ENCODE measurements at regions not wholly inside any gene's neighbourhood (a gene's known extent, or its start where the extent isn't known, plus 50 kb on each side); places are given as distances from the start of the nearest gene placed in this dataset.
A peak's percentile ranks its signal among the peaks of the same experiment; 100 is the strongest.

GRCh38 chr18:51655327-51655698 is 457.8 kb upstream of the MEX3C start:
- peak overlapping the region; percentile 29 to 56; a peak in 2 of 4 replicates for H3K4me2 ChIP-seq (ENCODE audit: insufficient read depth in 1 of 2, low read depth in 2 of 2, low read length in 2 of 2)
- H3K18ac ChIP-seq (ENCODE audit: extremely low read depth, low read length): peak overlapping the region; percentile 98
- no peak overlapping the region for H4K8ac ChIP-seq (ENCODE audit: extremely low read depth, insufficient read depth, low read length)
- H3K23me2 ChIP-seq (ENCODE audit: low read depth, low read length): no peaks in the 10 kb centered on the region
- peak overlapping the region; percentile 66 for H2BK120ac ChIP-seq (replicated peaks; ENCODE audit: low read depth, low read length)
- peak overlapping the region; percentile 89 for H2BK20ac ChIP-seq (ENCODE audit: low read length)
- H3K27ac ChIP-seq (ENCODE audit: low read depth, low read length): peak overlapping the region; percentile 30; the same call in 1 of the 2 replicates
- H4K91ac ChIP-seq (replicated peaks; ENCODE audit: insufficient read length, low read length): peak overlapping the region; percentile 44
- ChIA-PET CTCF (ENCODE audit: partially characterized antibody) (no interaction called here), POLR2A (ENCODE audit: partially characterized antibody) (no interaction called here)
- H3K79me2 ChIP-seq (ENCODE audit: control insufficient read depth in 1 of 2, insufficient read depth in 2 of 2, low read length in 2 of 2): no peaks in the 10 kb centered on the region
- peak overlapping the region; percentile 55; the same call in 1 of the 2 replicates for H2BK15ac ChIP-seq (ENCODE audit: low read length)
- H3K9ac ChIP-seq (replicated peaks in 1 of 4; ENCODE audit: extremely low read depth in 1 of 4, low read depth in 3 of 4, low read length in 3 of 4): no peak overlapping the region; a peak in 2 of 7 replicates
- H4K20me1 ChIP-seq (replicated peaks in 1 of 2; ENCODE audit: control insufficient read depth in 1 of 2, insufficient read depth in 2 of 2, low read length in 2 of 2): no peaks in the 10 kb centered on the region
- no peak overlapping the region for H4K5ac ChIP-seq (ENCODE audit: insufficient read length, low read depth, low read length)
- H2AK5ac ChIP-seq (ENCODE audit: low read depth, low read length): no peak overlapping the region
- no peak overlapping the region for H3K4me3 ChIP-seq (ENCODE audit: extremely low read depth in 1 of 4, insufficient read depth in 2 of 4, low read depth in 3 of 4, low read length in 4 of 4)
- H2BK12ac ChIP-seq (ENCODE audit: low read depth, low read length): peak overlapping the region; percentile 85; the same call in 1 of the 2 replicates
- H2BK5ac ChIP-seq (ENCODE audit: low read depth, low read length): peak overlapping the region; percentile 94; the same call in 1 of the 2 replicates
- no peaks in the 10 kb centered on the region for H3K36me3 ChIP-seq (ENCODE audit: control insufficient read depth in 2 of 4, insufficient read depth in 4 of 4, low read length in 3 of 4)
- peak; percentile 45 for FAIRE-seq
- no peak overlapping the region for H3K14ac ChIP-seq (ENCODE audit: insufficient read length)
- H3K79me1 ChIP-seq (ENCODE audit: low read depth, low read length): no peaks in the 10 kb centered on the region
- H3K56ac ChIP-seq (replicated peaks; ENCODE audit: insufficient read length, low read depth, low read length): no peak overlapping the region
- peaks cover 4 to 16% (median 12%) of the 10 kb centered on the region in 4 experiments for H3K4me1 ChIP-seq (replicated peaks in 1 of 4; ENCODE audit: control insufficient read depth in 3 of 4, insufficient read depth in 4 of 4, low read length in 3 of 4)
- H3K4ac ChIP-seq (replicated peaks; ENCODE audit: insufficient read length, low read depth, low read length): no peak overlapping the region
- no peak for DNase-seq (ENCODE audit: low read depth in 1 of 2, low spot score in 2 of 2)
- no peaks in the 10 kb centered on the region; a peak in 2 of 7 replicates for H3K27me3 ChIP-seq (replicated peaks in 1 of 4; ENCODE audit: control insufficient read depth in 3 of 4, extremely low read depth in 1 of 4, insufficient read depth in 3 of 4, low read length in 3 of 4)
- no peak overlapping the region for H3K23ac ChIP-seq (ENCODE audit: insufficient read length)
- H2AFZ ChIP-seq (ENCODE audit: low read length): peak overlapping the region; percentile 78
- H3K9me3 ChIP-seq (ENCODE audit: insufficient read depth in 2 of 2, low read depth in 1 of 2, low read length in 1 of 2): no peaks in the 10 kb centered on the region
- WGBS, 2 experiments (ENCODE audit: extremely low coverage in 1 of 2, insufficient coverage in 1 of 2, insufficient read length in 1 of 2, insufficient replicate concordance in 2 of 2, low coverage in 1 of 2, low lambda C conversion rate in 2 of 2, missing lambda C conversion rate in 1 of 2): 80% methylated on average over 2 of the region's 2 CpGs; no CpG with 5 or more reads in 1 of the 2 experiments
- TF ChIP-seq EZH2 (IDR thresholded peaks at IDR 0.05; ENCODE audit: low read depth, low read length, severe bottlenecking) (no peak), KDM5A (IDR thresholded peaks at IDR 0.05; ENCODE audit: low read length) (no peak), TBP (IDR thresholded peaks at IDR 0.05; ENCODE audit: low read depth, low read length) (no peak), EGR1 (IDR thresholded peaks at IDR 0.05; ENCODE audit: borderline replicate concordance, low read depth, low read length) (no peak), SRF (IDR thresholded peaks at IDR 0.05; ENCODE audit: low read depth, low read length) (no peak), USF2 (IDR thresholded peaks at IDR 0.05; ENCODE audit: low read length) (no peak), SIX5 (IDR thresholded peaks at IDR 0.05; ENCODE audit: low read depth, low read length) (no peak), EP300 (IDR thresholded peaks at IDR 0.05; ENCODE audit: borderline replicate concordance in 1 of 2, low read depth in 2 of 2, low read length in 2 of 2) (no peak), SUZ12 (IDR thresholded peaks at IDR 0.05; ENCODE audit: low read length) (no peak), KDM1A (IDR thresholded peaks at IDR 0.05; ENCODE audit: borderline replicate concordance, low read length) (no peak), CTBP2 (IDR thresholded peaks at IDR 0.05; ENCODE audit: borderline replicate concordance, insufficient read depth, insufficient read length, low read length) (no peak), POLR2A (IDR thresholded peaks at IDR 0.05; ENCODE audit: control extremely low read depth in 1 of 2, low read depth in 2 of 2, low read length in 2 of 2) (no peak), GTF2F1 (IDR thresholded peaks at IDR 0.05; ENCODE audit: borderline replicate concordance, low read depth, low read length) (no peak), RBBP5 (IDR thresholded peaks at IDR 0.05; ENCODE audit: borderline replicate concordance, low read depth, low read length) (no peak)
